Skeletal muscle cell (primary cell): ENCODE measurements at regions not wholly inside any gene's neighbourhood (a gene's known extent, or its start where the extent isn't known, plus 50 kb on each side); places are given as distances from the start of the nearest gene placed in this dataset.
"Not testable (repeated sequence)": the region's sequence is repeated elsewhere in the genome, so short reads cannot be mapped to it uniquely, and the experiment has no call there.

Experiments used
- DNase-seq: peaks from one replicate; pipeline ENCODE4 v3.0.0-alpha.2; 2010; ENCODE audit warnings: low read depth
- H3K4me3 ChIP-seq: 2 replicates; pipeline ENCODE4 v1.5.1; 2011; ENCODE audit warnings: low read depth, mild to moderate bottlenecking, control low read depth, low read length, moderate library complexity

- no peak for DNase-seq
- H3K4me3 ChIP-seq, result no peak overlapping the region
Measured at GRCh38 chr14:27305441-27305945, 707.7 kb upstream of the NOVA1 start.

- DNase-seq, result not testable (repeated sequence)
Measured at GRCh38 chr14:27312730-27313129, 714.9 kb upstream of the NOVA1 start.

GRCh38 chr14:27314231-27314630 lies 716.4 kb upstream of the NOVA1 start:
- DNase-seq, result no peak

More at GRCh38 chr14:27312730-27313129, 714.9 kb upstream of the NOVA1 start:
- not testable (repeated sequence) for H3K4me3 ChIP-seq

GRCh38 chr14:27315477-27315876 lies 717.6 kb upstream of the NOVA1 start:
- H3K4me3 ChIP-seq, result no peak overlapping the region
- no peak for DNase-seq

More at GRCh38 chr14:27314231-27314630, 716.4 kb upstream of the NOVA1 start:
- H3K4me3 ChIP-seq, result no peak overlapping the region

DNA sequence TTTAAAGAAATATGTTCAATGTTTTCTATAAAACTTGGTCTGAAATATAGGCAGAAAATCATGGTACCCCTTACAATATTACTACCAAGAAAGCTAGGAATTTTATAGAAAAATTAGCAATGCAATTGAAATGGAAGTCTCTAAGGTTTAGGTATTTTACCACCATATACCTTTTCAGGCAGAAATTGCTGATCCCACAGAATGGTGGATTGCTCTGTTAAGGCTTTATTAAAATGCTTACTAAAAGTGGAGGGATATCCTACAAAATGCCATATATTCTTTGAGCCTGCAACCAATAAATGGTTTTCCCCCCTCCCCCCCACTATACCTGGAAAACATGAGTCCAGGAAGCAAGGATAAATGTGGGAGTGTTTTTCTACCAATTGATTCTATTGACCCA lies 718.1 kb upstream of the NOVA1 start:
- no peak overlapping the region for H3K4me3 ChIP-seq
- DNase-seq, result no peak

DNA sequence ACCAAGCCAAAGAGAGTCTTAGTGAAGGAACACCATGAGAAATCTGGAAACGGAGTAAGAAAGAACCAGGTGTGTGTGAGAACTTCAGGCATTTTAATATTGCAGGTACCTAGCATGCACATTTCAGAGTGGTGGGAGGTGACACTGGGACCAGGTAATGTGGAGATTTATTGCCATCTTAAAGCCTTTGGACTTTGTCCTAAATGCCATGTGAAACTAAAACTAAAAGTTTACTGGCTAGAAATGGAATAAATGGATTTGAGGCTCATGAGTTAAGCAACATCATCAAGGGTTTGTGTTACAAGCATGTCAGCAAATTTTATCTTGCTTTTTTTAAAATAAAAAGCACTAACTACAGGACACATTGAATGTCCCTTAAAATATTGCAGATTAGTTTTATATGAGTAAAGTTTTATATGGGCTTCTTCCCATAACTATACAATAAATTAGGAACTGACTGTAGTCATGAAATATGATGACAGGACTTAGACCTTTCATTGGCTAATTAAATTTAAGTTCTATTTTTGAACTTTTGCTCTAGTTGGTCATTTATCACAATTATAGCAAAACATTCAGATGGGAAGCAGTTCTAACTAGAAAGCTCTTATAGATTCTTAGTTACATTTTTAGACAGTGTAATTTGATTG lies 721.1 kb upstream of the NOVA1 start:
- no peak overlapping the region for H3K4me3 ChIP-seq
- no peak for DNase-seq

DNA sequence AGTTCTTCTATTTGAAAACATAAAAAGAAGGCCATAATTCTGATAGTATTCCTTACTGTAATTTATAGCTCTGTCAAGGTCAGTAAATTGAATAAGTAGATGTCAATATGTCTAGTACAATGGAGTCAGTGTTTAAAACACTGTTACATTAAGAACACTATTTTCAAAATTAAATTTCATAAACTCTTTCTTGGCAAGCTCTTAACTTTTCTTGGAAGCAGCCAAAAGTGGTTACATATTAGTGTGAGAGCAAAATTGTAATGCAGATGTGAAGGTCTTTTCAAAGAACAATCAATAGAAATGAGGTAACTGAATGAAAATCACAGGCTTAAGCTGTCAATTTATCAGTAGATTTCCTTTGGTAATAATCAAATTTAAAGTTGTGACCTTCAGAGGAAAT lies 722.4 kb upstream of the NOVA1 start:
- no peak overlapping the region for H3K4me3 ChIP-seq
- no peak for DNase-seq

DNA sequence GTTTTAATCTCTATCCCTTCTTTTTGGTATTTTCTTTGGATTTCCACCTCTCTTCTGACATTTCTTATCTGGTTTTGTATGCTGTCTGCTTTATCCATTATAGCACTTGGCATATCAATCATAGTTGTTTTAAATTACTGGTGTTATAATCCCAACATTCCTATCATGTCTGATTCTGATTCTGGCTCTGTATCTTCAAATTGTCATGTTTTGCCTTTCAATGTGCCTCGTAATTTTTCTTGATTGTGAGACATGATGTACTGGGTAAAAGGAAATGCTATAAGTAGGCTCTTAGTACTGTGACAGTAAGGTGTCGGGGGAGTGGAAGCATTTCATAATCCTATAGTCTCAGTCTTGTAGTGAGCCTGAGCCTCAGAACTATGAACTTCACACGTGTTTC lies 729.3 kb upstream of the NOVA1 start:
- no peak overlapping the region for H3K4me3 ChIP-seq
- no peak for DNase-seq

DNA sequence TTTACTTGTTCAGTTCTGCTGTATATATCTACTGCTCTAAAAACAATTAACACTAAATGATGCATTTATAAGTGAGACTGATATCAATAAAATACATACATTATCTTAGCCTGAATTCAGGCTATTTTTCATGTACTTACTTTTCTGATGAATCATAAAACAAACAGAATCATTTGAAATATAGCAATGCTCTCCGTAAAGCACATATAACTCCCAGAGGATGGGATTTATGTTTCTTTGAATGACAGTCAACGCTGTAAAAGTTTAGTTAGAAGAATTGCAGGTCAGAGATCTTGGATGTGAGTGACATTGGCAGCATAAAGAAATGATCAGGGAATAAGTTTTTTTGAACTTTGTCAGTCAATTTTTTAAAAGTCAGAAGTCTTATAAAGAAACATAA lies 740.2 kb upstream of the NOVA1 start:
- H3K4me3 ChIP-seq, result no peak overlapping the region
- DNase-seq, result no peak

- DNase-seq, H3K4me3 ChIP-seq: not testable (repeated sequence)
Measured at GRCh38 chr14:27363036-27363435, 765.2 kb upstream of the NOVA1 start.

DNA sequence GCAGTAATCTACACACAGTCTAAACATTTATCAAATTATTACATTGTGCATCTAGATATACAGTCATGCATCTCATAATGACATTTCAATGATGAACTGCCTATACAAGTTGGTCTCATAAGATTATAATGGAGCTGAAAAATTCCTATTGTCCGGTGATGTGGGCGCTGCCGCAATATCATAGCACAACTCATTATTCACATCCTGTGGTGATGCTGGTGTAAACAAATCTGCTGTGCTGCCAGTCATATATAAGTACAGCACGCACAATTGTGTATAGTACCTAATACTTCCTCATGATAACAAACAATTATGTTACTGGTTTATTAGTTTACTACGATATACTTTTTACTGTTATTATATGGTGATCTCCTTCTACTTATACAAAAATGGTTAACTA lies 768.8 kb upstream of the NOVA1 start:
- no peak for DNase-seq
- H3K4me3 ChIP-seq, result no peak overlapping the region

DNA sequence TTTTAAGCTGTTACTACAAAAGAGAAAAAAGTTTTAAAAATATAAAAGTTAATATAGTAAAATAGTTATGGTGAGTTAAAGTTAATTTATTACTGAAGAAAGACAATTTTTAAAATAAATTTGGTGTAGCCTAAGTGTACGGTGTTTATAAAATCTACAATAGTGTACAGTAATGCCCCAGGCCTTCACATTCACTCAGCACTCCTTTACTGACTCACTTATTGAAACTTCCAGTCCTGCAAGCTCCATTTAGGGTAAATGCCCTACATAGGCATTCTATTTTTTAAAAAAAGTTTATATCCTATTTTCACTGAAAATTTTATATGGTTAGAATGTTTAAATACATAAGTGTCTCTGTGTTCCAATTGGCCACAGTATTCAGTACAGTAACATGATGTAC lies 769.5 kb upstream of the NOVA1 start:
- DNase-seq, result no peak

GRCh38 chr14:27370074-27370473 lies 772.2 kb upstream of the NOVA1 start:
- no peak for DNase-seq
- H3K4me3 ChIP-seq, result no peak overlapping the region

More for the DNA sequence above, 769.5 kb upstream of the NOVA1 start:
- H3K4me3 ChIP-seq, result no peak overlapping the region

GRCh38 chr14:27370775-27371174 lies 772.9 kb upstream of the NOVA1 start:
- DNase-seq, result no peak
- H3K4me3 ChIP-seq, result no peak overlapping the region

DNA sequence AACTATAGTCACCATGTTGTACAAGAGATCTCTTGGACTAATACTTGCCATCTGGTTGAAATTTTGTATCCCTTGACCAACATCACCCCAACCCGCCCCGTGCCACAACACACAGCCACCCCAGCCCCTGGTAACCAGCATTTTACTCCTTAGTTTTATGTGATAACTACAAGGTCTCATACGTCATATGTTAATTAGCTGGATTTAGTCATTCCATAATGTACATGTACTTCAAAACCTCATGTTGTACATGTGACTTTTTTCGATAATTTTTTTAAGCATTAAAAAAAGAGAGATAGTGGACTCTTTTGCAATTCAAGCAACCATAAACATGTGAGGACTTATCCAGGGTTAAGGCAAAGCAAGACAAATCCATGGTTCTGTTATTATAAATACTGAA lies 773.4 kb upstream of the NOVA1 start:
- DNase-seq, result no peak
- H3K4me3 ChIP-seq, result no peak overlapping the region

- no peak for DNase-seq
- H3K4me3 ChIP-seq, result no peak overlapping the region
Measured at GRCh38 chr14:27371868-27372267, 774.0 kb upstream of the NOVA1 start.

GRCh38 chr14:27372771-27373170 lies 774.9 kb upstream of the NOVA1 start:
- no peak for DNase-seq
- no peak overlapping the region for H3K4me3 ChIP-seq

DNA sequence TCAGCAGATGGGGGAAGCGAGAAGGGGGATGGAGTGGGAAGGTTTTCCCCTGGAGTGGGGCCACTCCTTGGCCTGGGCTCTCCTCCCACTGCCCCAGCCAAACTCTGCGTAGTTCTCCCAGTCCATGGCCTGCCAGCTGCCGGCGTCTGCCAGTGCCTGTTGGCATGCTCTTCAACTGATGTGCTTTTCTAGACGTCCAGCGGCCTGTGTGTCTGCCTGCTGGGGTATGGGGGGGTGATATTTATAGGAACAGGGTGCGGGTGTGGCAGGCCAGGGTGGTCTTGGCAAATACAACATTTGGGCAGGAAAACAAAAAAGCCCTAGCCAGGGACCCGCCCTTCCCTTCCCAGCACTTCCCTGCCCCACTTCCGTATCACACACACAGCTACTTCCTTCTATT lies 786.3 kb upstream of the NOVA1 start:
- H3K4me3 ChIP-seq, result no peak overlapping the region
- DNase-seq, result no peak

- H3K4me3 ChIP-seq, result no peak overlapping the region
- no peak for DNase-seq
Measured at GRCh38 chr14:27386391-27386790, 788.6 kb upstream of the NOVA1 start.

- no peak for DNase-seq
- H3K4me3 ChIP-seq, result no peak overlapping the region
Measured at GRCh38 chr14:27387463-27387862, 789.6 kb upstream of the NOVA1 start.

GRCh38 chr14:27389402-27389801 lies 791.6 kb upstream of the NOVA1 start:
- DNase-seq, result no peak
- H3K4me3 ChIP-seq, result no peak overlapping the region

GRCh38 chr14:27390155-27390554 lies 792.3 kb upstream of the NOVA1 start:
- no peak overlapping the region for H3K4me3 ChIP-seq
- DNase-seq, result no peak
